GM12875 (cell line): ENCODE measurements at regions not wholly inside any gene's neighbourhood (a gene's known extent, or its start where the extent isn't known, plus 50 kb on each side); places are given as distances from the start of the nearest gene placed in this dataset.
"Not testable (repeated sequence)": the region's sequence is repeated elsewhere in the genome, so short reads cannot be mapped to it uniquely, and the experiment has no call there.

Experiments
- H3K4me3 ChIP-seq: one replicate; pipeline ENCODE4 v1.5.1; 2011; ENCODE audit warnings: low read depth, low read length, control low read depth
- CTCF ChIP-seq: IDR thresholded peaks from 2 replicates; pipeline ENCODE4 v1.5.1; 2011; ENCODE audit warnings: low read depth, mild to moderate bottlenecking, control low read depth, inconsistent platforms, low read length, moderate library complexity, borderline replicate concordance; ENCODE audit not compliant: insufficient read depth

GRCh38 chr12:131222329-131223139, 268.8 kb downstream of the ADGRD1 start:
- no peak for TF ChIP-seq CTCF
- no peak overlapping the region for H3K4me3 ChIP-seq

- no peak overlapping the region for H3K4me3 ChIP-seq
These were observed 269.6 kb downstream of the ADGRD1 start for GRCh38 chr12:131223171-131223761.

GRCh38 chr12:131223791-131224225, 270.1 kb downstream of the ADGRD1 start:
- H3K4me3 ChIP-seq, result no peak overlapping the region
- TF ChIP-seq CTCF, result no peak

More at GRCh38 chr12:131223171-131223761, 269.6 kb downstream of the ADGRD1 start:
- no peak for TF ChIP-seq CTCF

- H3K4me3 ChIP-seq, result not testable (repeated sequence)
These were observed 270.7 kb downstream of the ADGRD1 start for GRCh38 chr12:131224226-131225065.

GRCh38 chr12:131225066-131225380, 271.3 kb downstream of the ADGRD1 start:
- H3K4me3 ChIP-seq, result not testable (repeated sequence)

- no peak for TF ChIP-seq CTCF
- no peak overlapping the region for H3K4me3 ChIP-seq
These were observed 272.9 kb downstream of the ADGRD1 start for GRCh38 chr12:131226345-131227265.

- H3K4me3 ChIP-seq, result not testable (repeated sequence)
These were observed 273.9 kb downstream of the ADGRD1 start for GRCh38 chr12:131227641-131228040.

GRCh38 chr12:131229079-131229425, 275.3 kb downstream of the ADGRD1 start:
- not testable (repeated sequence) for H3K4me3 ChIP-seq
